MCF 10A (cell line): ENCODE measurements at regions not wholly inside any gene's neighbourhood (a gene's known extent, or its start where the extent isn't known, plus 50 kb on each side); places are given as distances from the start of the nearest gene placed in this dataset.

Source experiments
- BruUV-seq: library from RNA; stranded (reverse); fragments of 400-500 nt; replicated peaks from 2 replicates; lab custom pipeline; 2021; lab: Mats Ljungman, UMichigan
- CTCF ChIA-PET: fragments of 300-600 bp; sonication (Branson Sonifier 250); formaldehyde crosslinking; extraction: SDS; loops from one replicate; lab custom pipeline; 2021; ENCODE audit warnings: antibody characterized with exemption, inconsistent platforms; lab: Yijun Ruan, JAX
- POLR2A ChIA-PET: fragments of 300-600, 350-650 bp; sonication (Branson Sonifier 250); formaldehyde crosslinking; extraction: SDS; loops from one replicate; lab custom pipeline; 2020; ENCODE audit warnings: antibody characterized with exemption, inconsistent platforms; lab: Yijun Ruan, JAX
- DNase-seq: peaks from one replicate; pipeline ENCODE4 v3.0.0-alpha.2; 2018; ENCODE audit not compliant: unreplicated experiment
- H3K27ac Mint-ChIP-seq: one replicate; pipeline ENCODE4 v1.8.0; 2022; ENCODE audit warnings: mild to moderate bottlenecking, low read depth, mixed read lengths; ENCODE audit not compliant: unreplicated experiment
- H3K27me3 Mint-ChIP-seq: one replicate; pipeline ENCODE4 v1.8.0; 2022; ENCODE audit warnings: mixed read lengths; ENCODE audit not compliant: insufficient read depth, unreplicated experiment
- H3K36me3 Mint-ChIP-seq: one replicate; pipeline ENCODE4 v1.8.0; 2022; ENCODE audit warnings: mild to moderate bottlenecking, moderate library complexity, mixed read lengths; ENCODE audit not compliant: insufficient read depth, unreplicated experiment
- H3K4me1 Mint-ChIP-seq: one replicate; pipeline ENCODE4 v1.8.0; 2022; ENCODE audit warnings: mixed read lengths; ENCODE audit not compliant: insufficient read depth, unreplicated experiment
- H3K4me3 Mint-ChIP-seq: one replicate; pipeline ENCODE4 v1.8.0; 2022; ENCODE audit warnings: mild to moderate bottlenecking, moderate library complexity, mixed read lengths; ENCODE audit not compliant: unreplicated experiment
- H3K9me3 Mint-ChIP-seq: one replicate; pipeline ENCODE4 v1.8.0; 2022; ENCODE audit warnings: mixed read lengths; ENCODE audit not compliant: unreplicated experiment
- CTCF ChIP-seq: fragments of 200-600 bp; IDR thresholded peaks from one replicate; pipeline ENCODE4 v1.8.0; 2022; ENCODE audit warnings: antibody characterized with exemption, mild to moderate bottlenecking; ENCODE audit not compliant: unreplicated experiment
- intact Hi-C: fragments of 100-400 bp; cut with micrococcal nuclease; formaldehyde crosslinking; loops from 2 replicates; pipeline ENCODE4 v1.14.1; 2022

- H3K9me3 Mint-ChIP-seq: no peaks in the 10 kb centered on the region
- BruUV-seq: no TSS peak
- H3K4me1 Mint-ChIP-seq: no peaks in the 10 kb centered on the region
- no peak for DNase-seq
- no peak overlapping the region for H3K27ac Mint-ChIP-seq
- ChIA-PET CTCF (no interaction called here), POLR2A (no interaction called here)
- no peaks in the 10 kb centered on the region for H3K36me3 Mint-ChIP-seq
- H3K4me3 Mint-ChIP-seq: no peak overlapping the region
- no peaks in the 10 kb centered on the region for H3K27me3 Mint-ChIP-seq
- intact Hi-C loops: no loop called here
- no peak for TF ChIP-seq CTCF
Observed at GRCh38 chr4:135839712-135840111, 1638.1 kb upstream of the PABPC4L start.

GRCh38 chr4:135838889-135839288 is 1637.3 kb upstream of the PABPC4L start:
- H3K27me3 Mint-ChIP-seq: peaks cover 3% of the 10 kb centered on the region
- intact Hi-C loops: no loop called here
- no peak for TF ChIP-seq CTCF
- H3K4me3 Mint-ChIP-seq: no peak overlapping the region
- no peaks in the 10 kb centered on the region for H3K36me3 Mint-ChIP-seq
- ChIA-PET POLR2A (no interaction called here), CTCF (interaction anchor here (0.7 kb wide), 1 partner anchor 519 kb away, joined by 3 read pairs; no protein-coding TSS in a partner anchor)
- no peaks in the 10 kb centered on the region for H3K9me3 Mint-ChIP-seq
- no peak overlapping the region for H3K27ac Mint-ChIP-seq
- no peaks in the 10 kb centered on the region for H3K4me1 Mint-ChIP-seq
- BruUV-seq: no TSS peak
- DNase-seq: peak; percentile 55

- no TSS peak for BruUV-seq
- Mint-ChIP-seq H3K36me3 (no peaks in the 10 kb centered on the region), H3K27ac (no peak overlapping the region), H3K27me3 (peaks cover 10% of the 10 kb centered on the region), H3K9me3 (no peaks in the 10 kb centered on the region), H3K4me3 (no peak overlapping the region), H3K4me1 (no peaks in the 10 kb centered on the region)
- POLR2A ChIA-PET: no interaction called here
- CTCF ChIA-PET: interaction anchor here (0.7 to 0.9 kb wide), 2 partner anchors 27 to 1148 kb away, joined by 3 read pairs; no protein-coding TSS in a partner anchor
- intact Hi-C loops: no loop called here
- no peak for TF ChIP-seq CTCF
- DNase-seq: no peak
Observed at GRCh38 chr4:135834471-135834870, 1632.9 kb upstream of the PABPC4L start.

GRCh38 chr4:135833529-135833928 is 1631.9 kb upstream of the PABPC4L start:
- DNase-seq: no peak
- H3K27ac Mint-ChIP-seq: no peak overlapping the region
- BruUV-seq: no TSS peak
- ChIA-PET CTCF (no interaction called here), POLR2A (no interaction called here)
- H3K27me3 Mint-ChIP-seq: peaks cover 10% of the 10 kb centered on the region
- H3K9me3 Mint-ChIP-seq: no peaks in the 10 kb centered on the region
- intact Hi-C loops: no loop called here
- no peak overlapping the region for H3K4me3 Mint-ChIP-seq
- no peaks in the 10 kb centered on the region for H3K36me3 Mint-ChIP-seq
- no peak for TF ChIP-seq CTCF
- no peaks in the 10 kb centered on the region for H3K4me1 Mint-ChIP-seq
